Progenitor cell of endocrine pancreas (in vitro differentiated cells): ENCODE measurements at regions not wholly inside any gene's neighbourhood (a gene's known extent, or its start where the extent isn't known, plus 50 kb on each side); places are given as distances from the start of the nearest gene placed in this dataset.
"Not testable (repeated sequence)": the region's sequence is repeated elsewhere in the genome, so short reads cannot be mapped to it uniquely, and the experiment has no call there.

ENCODE experiments used
- DNase-seq: peaks from one replicate; pipeline ENCODE4 v3.0.0; 2021; ENCODE audit warnings: low spot score; ENCODE audit not compliant: unreplicated experiment
- H3K27ac Mint-ChIP-seq: 2 replicates; pipeline ENCODE4 v1.8.0; 2021; ENCODE audit warnings: mild to moderate bottlenecking, moderate library complexity, mixed read lengths
- H3K27me3 Mint-ChIP-seq: 2 replicates; pipeline ENCODE4 v1.8.0; 2021; ENCODE audit warnings: mixed read lengths
- H3K36me3 Mint-ChIP-seq: 2 replicates; pipeline ENCODE4 v1.8.0; 2022; ENCODE audit warnings: mixed read lengths; ENCODE audit not compliant: insufficient read depth
- H3K4me1 Mint-ChIP-seq: 2 replicates; pipeline ENCODE4 v1.8.0; 2021; ENCODE audit warnings: low read depth, mixed read lengths
- H3K4me3 Mint-ChIP-seq: 2 replicates; pipeline ENCODE4 v1.8.0; 2021; ENCODE audit warnings: low read depth, mild to moderate bottlenecking, moderate library complexity, mixed read lengths
- H3K9me3 Mint-ChIP-seq: 2 replicates; pipeline ENCODE4 v1.8.0; 2021; ENCODE audit warnings: low read depth, mixed read lengths
- CTCF ChIP-seq: fragments of 200-600 bp; sonication (generic); IDR thresholded peaks from one replicate; pipeline ENCODE4 v1.5.0; 2021; ENCODE audit warnings: antibody characterized with exemption, mild to moderate bottlenecking; ENCODE audit not compliant: unreplicated experiment

- H3K27me3 Mint-ChIP-seq: no peaks in the 10 kb centered on the region
- peaks cover 23% of the 10 kb centered on the region for H3K4me1 Mint-ChIP-seq
- peaks cover 3% of the 10 kb centered on the region for H3K9me3 Mint-ChIP-seq
- no peak for TF ChIP-seq CTCF
- DNase-seq: no peak
- H3K4me3 Mint-ChIP-seq: no peak overlapping the region
- no peaks in the 10 kb centered on the region for H3K36me3 Mint-ChIP-seq
- H3K27ac Mint-ChIP-seq: peak overlapping the region; percentile 71
These were observed 577.0 kb upstream of the CDH11 start for GRCh38 chr16:65698791-65699321.

DNA sequence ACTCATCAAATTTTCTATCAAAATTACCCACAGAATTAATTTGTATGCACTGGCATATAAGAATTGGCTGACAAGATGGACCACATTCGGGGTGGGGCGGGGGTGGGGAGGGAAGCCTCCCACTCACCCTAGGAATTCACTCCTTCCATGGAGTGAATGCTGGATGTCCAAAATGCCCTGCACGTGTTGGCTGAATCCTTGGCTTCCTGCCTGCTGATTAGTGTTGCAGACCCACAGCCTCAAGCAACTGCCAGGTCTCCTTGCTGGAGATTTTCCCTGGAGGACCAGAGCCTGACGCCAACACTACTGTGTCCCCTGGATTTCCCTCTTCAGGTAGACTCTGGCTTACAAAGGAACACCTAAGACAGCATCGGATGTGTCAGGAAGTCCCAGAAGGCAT is 575.7 kb upstream of the CDH11 start:
- H3K4me3 Mint-ChIP-seq: no peak overlapping the region
- TF ChIP-seq CTCF: no peak
- no peak for DNase-seq
- H3K27ac Mint-ChIP-seq: no peak overlapping the region
- no peaks in the 10 kb centered on the region for H3K27me3 Mint-ChIP-seq
- no peaks in the 10 kb centered on the region for H3K36me3 Mint-ChIP-seq
- peaks cover 3% of the 10 kb centered on the region for H3K9me3 Mint-ChIP-seq
- peaks cover 23% of the 10 kb centered on the region for H3K4me1 Mint-ChIP-seq

GRCh38 chr16:65697065-65697464 is 575.2 kb upstream of the CDH11 start:
- no peak for TF ChIP-seq CTCF
- Mint-ChIP-seq H3K4me3 (no peak overlapping the region), H3K4me1 (peaks cover 23% of the 10 kb centered on the region), H3K27ac (no peak overlapping the region), H3K27me3 (no peaks in the 10 kb centered on the region), H3K36me3 (no peaks in the 10 kb centered on the region), H3K9me3 (peaks cover 3% of the 10 kb centered on the region)
- no peak for DNase-seq

GRCh38 chr16:65691846-65692245 is 570.0 kb upstream of the CDH11 start:
- not testable (repeated sequence) for H3K4me1 Mint-ChIP-seq, H3K27ac Mint-ChIP-seq, H3K9me3 Mint-ChIP-seq, H3K36me3 Mint-ChIP-seq, DNase-seq, H3K27me3 Mint-ChIP-seq, H3K4me3 Mint-ChIP-seq

GRCh38 chr16:65689726-65690125 is 567.9 kb upstream of the CDH11 start:
- DNase-seq: no peak
- H3K9me3 Mint-ChIP-seq: peaks cover 3% of the 10 kb centered on the region
- H3K27me3 Mint-ChIP-seq: no peaks in the 10 kb centered on the region

More at GRCh38 chr16:65689726-65690125, 567.9 kb upstream of the CDH11 start:
- Mint-ChIP-seq H3K4me3 (no peak overlapping the region), H3K36me3 (no peaks in the 10 kb centered on the region), H3K4me1 (no peaks in the 10 kb centered on the region), H3K27ac (no peak overlapping the region)
- no peak for TF ChIP-seq CTCF
